ENCODE measurements at regions not wholly inside any gene's neighbourhood (a gene's known extent, or its start where the extent isn't known, plus 50 kb on each side); places are given as distances from the start of the nearest gene placed in this dataset.

GRCh38 chr12:5318874-5319273, 113.0 kb upstream of the NTF3 start:
- TF ChIP-seq CTCF (IDR thresholded peaks at IDR 0.05) (no peak), POLR2AphosphoS5 (IDR thresholded peaks at IDR 0.05) (no peak)

Measured in sigmoid colon (tissue), 4 donors.